AG09319 (cell line): ENCODE measurements at regions not wholly inside any gene's neighbourhood (a gene's known extent, or its start where the extent isn't known, plus 50 kb on each side); places are given as distances from the start of the nearest gene placed in this dataset.

Source experiments
- DNase-seq: peaks from one replicate; pipeline ENCODE4 v3.0.0-alpha.2; 2010; ENCODE audit warnings: low read depth; ENCODE audit errors: extremely low read depth
- CTCF ChIP-seq: IDR thresholded peaks from 2 replicates; pipeline ENCODE4 v1.5.1; 2011; ENCODE audit warnings: low read depth, mild to moderate bottlenecking, inconsistent platforms, low read length, moderate library complexity

GRCh38 chr1:24980836-24981630, 51.0 kb upstream of the RUNX3 start:
- DNase-seq = no peak
- TF ChIP-seq CTCF = no peak
